ENCODE measurements at regions not wholly inside any gene's neighbourhood (a gene's known extent, or its start where the extent isn't known, plus 50 kb on each side); places are given as distances from the start of the nearest gene placed in this dataset.

GRCh38 chr16:59759296-59759695, 1025.2 kb upstream of the GOT2 start:
- no peak for DNase-seq

- DNase-seq = no peak
Measured at GRCh38 chr16:59758848-59759247, 1024.7 kb upstream of the GOT2 start.

GRCh38 chr16:59754854-59755253, 1020.7 kb upstream of the GOT2 start:
- DNase-seq = no peak

DNA sequence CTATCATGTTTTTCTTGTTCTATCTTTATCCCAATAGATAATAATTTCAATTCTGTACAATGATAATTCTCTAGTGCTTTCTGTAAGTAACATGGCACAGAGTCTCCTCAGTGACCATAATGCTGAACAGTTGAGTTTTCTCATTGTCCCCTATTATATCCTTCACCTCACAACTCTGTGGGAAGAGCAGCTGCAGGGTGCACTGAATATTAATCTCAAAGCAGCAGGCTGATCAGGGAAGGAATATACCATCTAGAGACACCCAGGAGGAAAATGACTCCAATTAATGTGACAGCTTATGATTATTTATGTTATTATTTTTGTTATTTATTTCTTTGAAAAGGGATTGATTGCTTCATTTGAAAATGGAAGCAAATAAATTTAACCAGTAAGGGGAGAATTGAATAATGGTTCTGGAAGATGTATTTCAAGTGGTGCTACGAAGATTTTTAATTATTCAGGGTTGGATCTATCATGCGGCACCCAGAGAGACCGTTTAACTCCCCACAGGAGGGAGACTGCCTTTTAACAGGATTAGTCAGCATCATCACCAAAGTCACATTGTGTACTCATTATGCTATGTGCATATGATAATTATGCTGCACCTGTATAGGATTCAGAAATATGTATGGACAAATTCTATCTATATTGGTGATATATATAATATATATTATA, 1015.7 kb upstream of the GOT2 start:
- no peak for DNase-seq

DNA sequence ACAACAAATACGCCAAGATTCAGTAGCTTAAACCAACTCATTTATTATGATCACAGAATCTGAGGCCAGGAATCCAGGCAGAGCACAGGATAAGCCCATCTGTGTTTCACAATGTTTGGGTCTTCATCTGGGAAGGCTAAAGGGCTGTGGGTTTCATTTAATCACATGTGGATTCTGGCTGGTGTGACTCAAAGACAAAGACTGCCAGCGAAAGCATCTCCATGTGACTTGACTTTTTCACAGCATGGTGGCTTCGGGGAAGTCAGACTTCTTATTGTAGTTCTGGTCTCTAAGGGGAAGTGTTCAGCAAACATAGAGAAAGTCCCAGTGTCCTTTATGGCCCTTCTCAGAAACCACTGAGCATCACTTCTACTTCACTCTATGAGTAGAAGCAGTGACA, 1014.4 kb upstream of the GOT2 start:
- no peak for DNase-seq

GRCh38 chr16:59743504-59743903, 1009.4 kb upstream of the GOT2 start:
- no peak for DNase-seq

DNA sequence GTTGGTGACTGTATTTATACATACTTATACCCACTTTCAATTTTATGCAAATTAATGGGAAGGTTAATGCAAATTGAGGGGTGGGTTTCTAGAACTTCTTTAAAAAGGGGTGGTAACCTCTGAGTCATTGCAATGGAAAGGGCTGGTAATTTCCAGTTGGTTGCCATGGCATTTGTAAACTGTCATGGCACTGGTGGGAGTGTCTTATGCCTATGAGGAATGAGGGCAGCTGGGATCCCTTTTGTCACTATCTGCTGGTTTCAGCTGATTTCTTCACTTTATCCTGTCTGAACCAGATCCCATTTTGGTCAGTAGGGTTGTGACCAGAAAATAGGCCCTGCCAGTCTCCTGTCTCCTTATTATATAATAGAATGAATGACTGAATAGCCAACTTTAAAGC, 1006.7 kb upstream of the GOT2 start:
- DNase-seq = no peak

- DNase-seq = no peak
Measured at GRCh38 chr16:59737274-59737673, 1003.2 kb upstream of the GOT2 start.

- no peak for DNase-seq
Measured at GRCh38 chr16:59733321-59733720, 999.2 kb upstream of the GOT2 start.

GRCh38 chr16:59729613-59730012, 995.5 kb upstream of the GOT2 start:
- no peak for DNase-seq

- no peak for DNase-seq
Measured at GRCh38 chr16:59719121-59719520, 985.0 kb upstream of the GOT2 start.

DNA sequence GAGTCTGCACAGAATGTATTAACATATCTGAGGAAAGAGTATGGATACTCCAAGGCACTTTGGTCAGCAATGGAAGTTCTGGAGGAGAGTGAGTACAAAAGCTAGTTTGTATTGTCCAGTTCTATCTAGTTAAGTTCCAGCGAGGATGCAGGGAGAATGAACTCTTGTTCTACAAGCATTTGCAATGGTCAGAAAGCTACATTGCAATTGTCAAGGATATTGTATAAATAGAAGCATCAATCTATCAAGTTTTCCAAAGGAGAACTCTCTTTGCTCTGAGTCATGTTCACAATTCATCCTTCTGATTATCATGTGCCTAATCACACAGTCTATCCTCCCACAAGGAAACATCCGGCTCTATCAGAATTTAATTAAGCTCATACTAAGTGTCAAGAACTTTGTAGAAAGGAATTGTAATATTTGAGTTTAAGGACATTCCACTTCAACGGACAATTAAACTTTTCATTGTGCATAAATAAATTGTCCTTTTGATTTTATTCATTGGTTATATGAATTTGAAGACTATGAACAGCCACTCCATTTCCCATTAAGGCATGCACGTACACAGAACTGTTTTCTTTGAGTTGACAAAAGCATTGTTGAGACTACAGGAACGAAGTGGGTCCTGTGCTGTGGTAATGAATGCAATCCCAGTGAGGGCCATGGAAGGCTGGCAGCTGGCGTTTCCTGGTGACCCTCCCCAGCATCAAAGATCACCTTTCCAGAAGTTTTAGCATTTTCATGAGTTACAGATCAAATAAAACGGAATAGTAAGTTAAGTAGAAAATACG, 973.5 kb upstream of the GOT2 start:
- no peak for DNase-seq

DNA sequence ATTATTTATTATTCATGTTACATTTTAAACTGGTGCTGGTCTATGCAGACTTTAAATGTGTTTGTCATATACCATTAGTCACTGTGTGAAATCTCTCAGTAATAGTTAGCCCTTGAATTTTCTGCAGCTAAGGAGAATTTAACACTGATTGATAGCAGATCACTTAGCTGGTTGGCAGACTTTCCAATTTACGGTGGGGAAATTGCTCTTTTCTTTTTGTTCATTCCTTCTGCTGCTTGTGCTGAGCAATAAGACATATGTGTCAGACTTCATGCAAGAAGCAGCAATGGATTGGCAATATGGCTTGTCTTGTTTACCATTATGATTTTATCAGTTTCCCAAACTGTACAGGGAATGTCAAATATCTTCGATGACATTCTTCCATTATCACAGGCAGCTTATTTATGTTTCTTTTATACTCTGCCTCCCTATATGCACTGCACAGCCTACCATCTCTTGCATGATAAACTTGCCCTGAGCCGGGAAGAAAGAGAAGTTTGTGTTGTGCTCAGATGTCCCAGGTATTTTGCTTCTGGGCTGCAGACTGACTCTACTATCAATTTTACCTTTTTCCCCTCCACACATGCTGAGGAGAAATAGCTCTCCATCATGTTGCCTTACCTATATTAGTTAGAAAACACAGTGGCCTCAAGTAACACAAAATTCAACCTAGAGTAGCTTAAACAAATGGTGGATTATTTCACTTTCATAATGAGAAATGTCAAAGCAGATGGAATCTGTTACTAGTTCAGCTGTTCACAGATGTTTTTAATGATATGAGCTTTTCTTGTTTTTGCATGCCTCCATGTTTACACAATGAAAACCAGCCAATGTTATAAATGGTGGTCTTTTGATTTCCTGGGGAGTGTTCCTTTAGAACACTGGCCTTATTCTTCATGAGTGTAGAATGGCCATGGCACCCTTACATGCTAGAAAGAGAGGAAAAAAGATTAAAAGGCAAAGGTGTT, 968.1 kb upstream of the GOT2 start:
- no peak for DNase-seq

GRCh38 chr16:59699786-59700185, 965.7 kb upstream of the GOT2 start:
- DNase-seq = no peak

DNA sequence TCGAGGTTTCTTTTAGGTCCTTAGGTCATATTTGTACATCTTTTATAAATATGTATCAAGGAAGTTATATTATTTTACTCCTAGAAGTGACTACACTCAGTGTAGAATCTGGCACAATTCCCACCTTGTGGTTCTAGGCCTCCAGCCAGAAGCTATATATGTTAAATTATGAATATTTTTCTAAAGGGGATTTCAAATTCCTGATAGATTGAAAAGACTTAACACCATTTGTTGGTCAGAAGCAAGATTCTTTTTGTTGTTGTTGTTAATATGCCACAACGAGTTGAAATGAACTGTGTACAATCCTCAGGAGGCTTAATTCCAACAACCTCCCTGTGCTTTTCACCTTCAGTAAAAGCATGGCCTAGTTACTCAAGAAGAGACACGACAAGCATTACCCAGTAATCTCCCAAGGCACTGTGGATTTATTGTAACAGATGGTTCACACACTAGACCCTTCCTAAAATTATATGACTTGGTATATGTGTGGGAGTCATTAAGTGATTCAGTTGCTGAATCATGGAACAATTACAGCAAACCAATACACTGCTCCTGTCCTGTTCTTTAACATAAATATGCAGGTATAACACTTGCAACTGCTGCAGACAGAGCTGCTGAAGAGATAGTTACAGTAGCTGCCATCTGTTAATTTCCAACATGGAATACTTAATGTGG, 964.4 kb upstream of the GOT2 start:
- DNase-seq = no peak

DNA sequence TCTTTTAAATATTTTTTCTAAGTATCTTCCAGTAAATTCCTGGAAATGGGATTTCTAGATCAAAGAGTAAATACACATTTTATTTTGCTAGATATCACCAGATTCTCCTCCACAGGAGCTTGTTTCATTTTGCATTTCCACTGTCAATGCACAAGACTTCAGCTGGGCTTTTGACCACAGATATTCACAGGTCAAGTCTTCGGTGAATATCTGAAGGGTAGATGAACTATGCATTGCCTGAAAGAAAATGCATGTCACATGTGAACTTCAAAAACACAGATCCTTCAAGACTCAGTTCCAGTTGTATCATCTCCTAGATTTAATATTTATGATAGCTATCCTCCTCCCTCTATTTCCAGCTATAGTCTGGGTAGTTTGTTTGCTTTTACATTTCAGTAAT, 963.6 kb upstream of the GOT2 start:
- DNase-seq = no peak

- no peak for DNase-seq
Measured at GRCh38 chr16:59697236-59697635, 963.1 kb upstream of the GOT2 start.

DNA sequence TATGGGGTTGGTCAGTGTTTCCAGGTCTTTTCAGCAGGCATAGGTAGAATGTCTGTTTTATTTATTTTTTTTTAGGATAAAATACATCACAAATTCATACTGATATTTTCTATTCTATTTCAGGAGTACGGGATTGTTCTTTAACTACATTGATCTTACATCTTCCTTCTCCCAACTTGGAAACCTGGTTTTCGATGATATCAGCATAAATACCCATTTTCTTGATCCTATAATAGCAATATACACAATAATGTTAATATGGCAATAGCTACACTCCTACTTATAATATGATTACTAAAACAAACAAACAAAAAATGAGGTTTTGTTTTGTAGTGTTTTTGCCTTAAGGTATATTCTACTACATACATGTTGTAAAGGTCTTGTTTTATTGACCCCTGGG, 962.4 kb upstream of the GOT2 start:
- no peak for DNase-seq

GRCh38 chr16:59690216-59690615, 956.1 kb upstream of the GOT2 start:
- no peak for DNase-seq

GRCh38 chr16:59688006-59688405, 953.9 kb upstream of the GOT2 start:
- no peak for DNase-seq

- DNase-seq = no peak
Measured at GRCh38 chr16:59686405-59686804, 952.3 kb upstream of the GOT2 start.

GRCh38 chr16:59684911-59685310, 950.8 kb upstream of the GOT2 start:
- no peak for DNase-seq

DNA sequence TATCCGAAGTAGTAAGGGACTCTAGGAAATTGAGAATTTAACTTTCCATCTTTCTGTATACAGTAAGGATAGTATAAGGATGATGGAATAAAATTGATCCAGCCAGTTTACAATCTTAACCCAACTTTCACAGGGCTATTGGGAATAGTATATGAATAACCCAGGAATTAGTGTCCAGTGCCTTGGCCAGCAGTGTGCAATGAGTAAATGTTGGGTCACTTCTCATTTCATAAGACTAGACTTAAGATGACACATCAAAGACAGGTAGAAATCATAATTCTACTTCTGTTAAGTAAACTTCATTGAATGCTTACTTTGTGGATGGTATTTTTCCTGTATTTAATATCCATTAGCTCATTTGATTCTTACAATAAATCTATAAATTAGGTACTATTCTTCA, 949.6 kb upstream of the GOT2 start:
- DNase-seq = no peak

All from COR-L47 (cell line).